ENCODE measurements at regions not wholly inside any gene's neighbourhood (a gene's known extent, or its start where the extent isn't known, plus 50 kb on each side); places are given as distances from the start of the nearest gene placed in this dataset.
A peak's percentile ranks its signal among the peaks of the same experiment; 100 is the strongest.
"Not testable (repeated sequence)": the region's sequence is repeated elsewhere in the genome, so short reads cannot be mapped to it uniquely, and the experiment has no call there.

DNA sequence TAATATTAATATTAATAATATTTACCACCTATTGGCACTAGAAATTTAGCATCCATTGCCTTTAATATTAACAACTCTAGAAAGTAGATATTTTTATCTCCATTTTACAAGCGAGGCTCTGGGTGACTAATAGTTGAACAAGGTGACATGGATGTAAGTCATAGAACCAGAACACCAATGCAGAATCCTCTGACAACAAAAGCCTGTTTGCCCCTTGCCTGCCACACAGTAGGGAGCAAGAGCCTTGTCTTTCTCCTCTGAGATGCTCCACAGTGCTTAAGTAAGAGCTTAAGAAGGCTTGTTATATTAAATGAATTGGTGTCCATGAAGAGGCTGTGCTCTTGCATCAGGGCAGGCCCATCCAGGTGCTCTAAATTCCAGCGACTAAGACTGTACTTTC lies 51.2 kb upstream of the LBX1 start:
- Histone ChIP-seq H3K9ac (no peak overlapping the region), H3K27me3 (ENCODE audit: control insufficient read depth, insufficient read depth, low read length) (peaks cover 3% of the 10 kb centered on the region), H3K79me2 (no peaks in the 10 kb centered on the region), H3K9me3 (ENCODE audit: control insufficient read depth, low read length) (no peaks in the 10 kb centered on the region), H3K4me2 (ENCODE audit: low read length) (no peak overlapping the region), H3K4me3 (ENCODE audit: low read depth, low read length) (no peak overlapping the region), H3K4me1 (no peaks in the 10 kb centered on the region), H3K27ac (no peak overlapping the region), H3K36me3 (ENCODE audit: control insufficient read depth, insufficient read depth, low read length) (no peaks in the 10 kb centered on the region), H2AFZ (no peak overlapping the region)
- TF ChIP-seq, protein P1, sequence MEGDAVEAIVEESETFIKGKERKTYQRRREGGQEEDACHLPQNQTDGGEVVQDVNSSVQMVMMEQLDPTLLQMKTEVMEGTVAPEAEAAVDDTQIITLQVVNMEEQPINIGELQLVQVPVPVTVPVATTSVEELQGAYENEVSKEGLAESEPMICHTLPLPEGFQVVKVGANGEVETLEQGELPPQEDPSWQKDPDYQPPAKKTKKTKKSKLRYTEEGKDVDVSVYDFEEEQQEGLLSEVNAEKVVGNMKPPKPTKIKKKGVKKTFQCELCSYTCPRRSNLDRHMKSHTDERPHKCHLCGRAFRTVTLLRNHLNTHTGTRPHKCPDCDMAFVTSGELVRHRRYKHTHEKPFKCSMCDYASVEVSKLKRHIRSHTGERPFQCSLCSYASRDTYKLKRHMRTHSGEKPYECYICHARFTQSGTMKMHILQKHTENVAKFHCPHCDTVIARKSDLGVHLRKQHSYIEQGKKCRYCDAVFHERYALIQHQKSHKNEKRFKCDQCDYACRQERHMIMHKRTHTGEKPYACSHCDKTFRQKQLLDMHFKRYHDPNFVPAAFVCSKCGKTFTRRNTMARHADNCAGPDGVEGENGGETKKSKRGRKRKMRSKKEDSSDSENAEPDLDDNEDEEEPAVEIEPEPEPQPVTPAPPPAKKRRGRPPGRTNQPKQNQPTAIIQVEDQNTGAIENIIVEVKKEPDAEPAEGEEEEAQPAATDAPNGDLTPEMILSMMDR (IDR thresholded peaks at IDR 0.05), result no peak

DNA sequence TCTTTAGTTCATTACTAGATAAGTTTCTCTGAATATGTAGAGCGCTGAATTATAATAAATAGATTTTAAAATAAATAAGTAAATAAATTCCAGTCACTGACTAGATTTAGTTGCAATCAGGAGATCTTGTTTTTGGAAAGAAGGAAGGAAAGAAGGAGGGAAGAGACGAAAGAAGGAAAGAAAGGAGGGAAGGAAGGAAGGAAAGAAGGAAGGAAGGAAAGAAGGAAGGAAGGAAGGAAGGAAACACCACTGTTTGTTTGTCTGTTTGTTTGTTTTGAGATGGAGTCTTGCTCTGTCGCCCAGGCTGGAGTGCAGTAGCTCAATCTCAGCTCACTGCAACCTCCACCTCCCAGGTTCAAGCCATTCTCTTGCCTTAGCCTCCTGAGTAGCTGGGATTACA lies 51.7 kb upstream of the LBX1 start:
- not testable (repeated sequence) for H3K79me2 ChIP-seq; H3K27ac ChIP-seq; H3K36me3 ChIP-seq (ENCODE audit: control insufficient read depth, insufficient read depth, low read length); H2AFZ ChIP-seq; H3K27me3 ChIP-seq (ENCODE audit: control insufficient read depth, insufficient read depth, low read length); H3K4me3 ChIP-seq (ENCODE audit: low read depth, low read length); H3K9ac ChIP-seq; H3K4me1 ChIP-seq; H3K4me2 ChIP-seq (ENCODE audit: low read length); H3K9me3 ChIP-seq (ENCODE audit: control insufficient read depth, low read length)

DNA sequence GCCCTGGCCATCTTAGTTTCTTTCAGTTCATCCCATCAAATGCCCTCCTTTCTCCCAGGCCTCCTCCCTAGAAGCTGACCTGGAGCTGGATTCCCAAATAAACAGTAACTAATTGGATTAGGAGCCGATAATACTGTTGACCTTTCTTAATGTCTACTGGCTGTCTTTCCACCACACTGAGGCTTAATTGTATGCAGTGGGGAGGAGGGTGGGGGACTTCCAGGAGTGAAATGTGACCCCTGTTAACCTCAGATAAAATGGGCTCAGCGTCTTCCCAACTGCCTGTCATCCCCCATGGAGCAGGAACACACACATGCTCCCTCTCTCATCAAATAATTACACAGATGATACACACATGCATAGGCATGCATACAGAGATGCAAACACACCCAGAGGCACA lies 53.7 kb upstream of the LBX1 start:
- Histone ChIP-seq H3K4me3 (ENCODE audit: low read depth, low read length) (no peak overlapping the region), H3K9me3 (ENCODE audit: control insufficient read depth, low read length) (no peaks in the 10 kb centered on the region), H3K9ac (no peak overlapping the region), H3K36me3 (ENCODE audit: control insufficient read depth, insufficient read depth, low read length) (no peaks in the 10 kb centered on the region), H3K4me1 (no peaks in the 10 kb centered on the region), H3K27me3 (ENCODE audit: control insufficient read depth, insufficient read depth, low read length) (peaks cover 3% of the 10 kb centered on the region), H3K4me2 (ENCODE audit: low read length) (no peak overlapping the region), H2AFZ (no peak overlapping the region), H3K27ac (no peak overlapping the region), H3K79me2 (no peaks in the 10 kb centered on the region)
- TF ChIP-seq, protein P1 (IDR thresholded peaks at IDR 0.05), result no peak

DNA sequence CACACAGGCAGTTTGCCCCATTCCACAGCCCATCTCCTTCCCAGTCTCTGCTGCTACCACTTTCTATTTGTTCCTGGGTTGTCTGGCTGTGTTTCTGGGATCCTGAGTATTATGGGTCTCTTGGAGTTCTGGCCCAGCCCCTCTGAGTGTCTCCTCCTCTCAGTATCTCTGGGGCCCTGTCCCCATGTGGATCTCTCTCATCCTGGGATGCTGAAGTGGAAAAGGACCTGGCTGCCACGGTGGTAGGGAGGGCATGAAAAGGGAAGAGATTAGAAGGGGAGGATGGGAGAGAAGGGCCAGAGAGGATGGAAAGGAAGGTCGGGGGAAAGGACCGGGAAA lies 54.5 kb upstream of the LBX1 start:
- Histone ChIP-seq H3K27ac (no peak overlapping the region), H2AFZ (no peak overlapping the region), H3K4me3 (ENCODE audit: low read depth, low read length) (no peak overlapping the region), H3K27me3 (ENCODE audit: control insufficient read depth, insufficient read depth, low read length) (peaks cover 3% of the 10 kb centered on the region), H3K79me2 (no peaks in the 10 kb centered on the region), H3K36me3 (ENCODE audit: control insufficient read depth, insufficient read depth, low read length) (no peaks in the 10 kb centered on the region), H3K9ac (no peak overlapping the region), H3K4me1 (no peaks in the 10 kb centered on the region), H3K4me2 (ENCODE audit: low read length) (no peak overlapping the region), H3K9me3 (ENCODE audit: control insufficient read depth, low read length) (no peaks in the 10 kb centered on the region)
- TF ChIP-seq, protein P1 (IDR thresholded peaks at IDR 0.05), result no peak

DNA sequence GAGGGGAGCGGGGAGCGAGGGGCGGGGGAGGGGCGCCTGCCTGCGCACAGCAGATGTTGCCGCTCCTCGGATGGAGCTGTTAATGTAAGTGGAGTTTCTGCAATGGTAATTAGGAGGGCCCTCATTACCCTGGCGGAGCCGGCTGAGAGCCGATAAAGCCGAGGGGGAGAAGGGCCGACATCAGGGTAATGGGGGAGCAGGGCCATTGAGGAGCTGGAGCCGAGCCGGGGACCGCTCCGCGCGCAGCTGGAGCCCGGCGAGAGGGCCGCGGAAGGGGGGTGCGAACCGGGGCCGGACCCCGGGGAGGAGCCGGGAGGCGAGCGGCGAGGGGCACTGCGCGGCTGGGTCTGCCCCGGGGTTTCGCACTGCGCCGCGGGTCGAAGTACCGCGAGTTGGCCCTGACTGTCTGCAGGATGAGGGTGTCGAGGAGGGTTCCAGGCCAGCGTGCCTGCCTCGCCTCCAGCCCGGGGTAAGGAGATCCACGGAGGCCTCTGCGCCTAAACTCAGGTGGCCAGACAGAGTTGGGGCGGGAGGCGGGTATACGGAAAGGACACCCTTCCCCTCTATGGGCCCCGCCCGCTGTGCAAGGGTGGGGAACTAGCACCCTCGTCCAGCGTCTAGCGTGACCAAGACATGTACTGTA lies 55.0 kb upstream of the LBX1 start:
- peak overlapping the region; percentile 58 for H2AFZ ChIP-seq
- no peaks in the 10 kb centered on the region for H3K4me1 ChIP-seq
- H3K27ac ChIP-seq, result no peak overlapping the region
- no peaks in the 10 kb centered on the region for H3K79me2 ChIP-seq
- no peak overlapping the region for H3K9ac ChIP-seq
- peaks cover 3% of the 10 kb centered on the region for H3K27me3 ChIP-seq (ENCODE audit: control insufficient read depth, insufficient read depth, low read length)
- no peaks in the 10 kb centered on the region for H3K36me3 ChIP-seq (ENCODE audit: control insufficient read depth, insufficient read depth, low read length)
- TF ChIP-seq, protein P1 (IDR thresholded peaks at IDR 0.05), result no peak
- H3K9me3 ChIP-seq (ENCODE audit: control insufficient read depth, low read length), result no peaks in the 10 kb centered on the region
- H3K4me2 ChIP-seq (ENCODE audit: low read length), result no peak overlapping the region
- H3K4me3 ChIP-seq (ENCODE audit: low read depth, low read length), result no peak overlapping the region

Measured in parathyroid adenoma (tissue), 2 donors.